Upper lobe of left lung (tissue), 4 donors: ENCODE measurements at regions not wholly inside any gene's neighbourhood (a gene's known extent, or its start where the extent isn't known, plus 50 kb on each side); places are given as distances from the start of the nearest gene placed in this dataset.

Source experiments
- POLR2AphosphoS5 ChIP-seq, 2 donors: sonication (generic); formaldehyde crosslinking; IDR thresholded peaks; one replicate each; pipeline ENCODE4 v1.5.1; 2017; ENCODE audit warnings: antibody characterized with exemption in 2 of 2
- TF ChIP-seq, protein P1 (sequence below), 6 experiments: fragments of 450-650 bp in 4 of 6; fragments of 200-600 bp in 2 of 6; sonication (generic) in 2 of 6; IDR thresholded peaks; one replicate each; pipeline ENCODE4 v1.5.1; 2016 to 2019; ENCODE audit warnings: antibody characterized with exemption in 6 of 6

GRCh38 chr11:64428693-64429092, 69.7 kb downstream of the RPS6KA4 start:
- no peak for TF ChIP-seq POLR2AphosphoS5 (IDR thresholded peaks at IDR 0.05)
- TF ChIP-seq, protein P1, sequence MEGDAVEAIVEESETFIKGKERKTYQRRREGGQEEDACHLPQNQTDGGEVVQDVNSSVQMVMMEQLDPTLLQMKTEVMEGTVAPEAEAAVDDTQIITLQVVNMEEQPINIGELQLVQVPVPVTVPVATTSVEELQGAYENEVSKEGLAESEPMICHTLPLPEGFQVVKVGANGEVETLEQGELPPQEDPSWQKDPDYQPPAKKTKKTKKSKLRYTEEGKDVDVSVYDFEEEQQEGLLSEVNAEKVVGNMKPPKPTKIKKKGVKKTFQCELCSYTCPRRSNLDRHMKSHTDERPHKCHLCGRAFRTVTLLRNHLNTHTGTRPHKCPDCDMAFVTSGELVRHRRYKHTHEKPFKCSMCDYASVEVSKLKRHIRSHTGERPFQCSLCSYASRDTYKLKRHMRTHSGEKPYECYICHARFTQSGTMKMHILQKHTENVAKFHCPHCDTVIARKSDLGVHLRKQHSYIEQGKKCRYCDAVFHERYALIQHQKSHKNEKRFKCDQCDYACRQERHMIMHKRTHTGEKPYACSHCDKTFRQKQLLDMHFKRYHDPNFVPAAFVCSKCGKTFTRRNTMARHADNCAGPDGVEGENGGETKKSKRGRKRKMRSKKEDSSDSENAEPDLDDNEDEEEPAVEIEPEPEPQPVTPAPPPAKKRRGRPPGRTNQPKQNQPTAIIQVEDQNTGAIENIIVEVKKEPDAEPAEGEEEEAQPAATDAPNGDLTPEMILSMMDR (IDR thresholded peaks at IDR 0.05) = no peak
